ENCODE measurements at regions not wholly inside any gene's neighbourhood (a gene's known extent, or its start where the extent isn't known, plus 50 kb on each side); places are given as distances from the start of the nearest gene placed in this dataset.

- TF ChIP-seq, protein P1, sequence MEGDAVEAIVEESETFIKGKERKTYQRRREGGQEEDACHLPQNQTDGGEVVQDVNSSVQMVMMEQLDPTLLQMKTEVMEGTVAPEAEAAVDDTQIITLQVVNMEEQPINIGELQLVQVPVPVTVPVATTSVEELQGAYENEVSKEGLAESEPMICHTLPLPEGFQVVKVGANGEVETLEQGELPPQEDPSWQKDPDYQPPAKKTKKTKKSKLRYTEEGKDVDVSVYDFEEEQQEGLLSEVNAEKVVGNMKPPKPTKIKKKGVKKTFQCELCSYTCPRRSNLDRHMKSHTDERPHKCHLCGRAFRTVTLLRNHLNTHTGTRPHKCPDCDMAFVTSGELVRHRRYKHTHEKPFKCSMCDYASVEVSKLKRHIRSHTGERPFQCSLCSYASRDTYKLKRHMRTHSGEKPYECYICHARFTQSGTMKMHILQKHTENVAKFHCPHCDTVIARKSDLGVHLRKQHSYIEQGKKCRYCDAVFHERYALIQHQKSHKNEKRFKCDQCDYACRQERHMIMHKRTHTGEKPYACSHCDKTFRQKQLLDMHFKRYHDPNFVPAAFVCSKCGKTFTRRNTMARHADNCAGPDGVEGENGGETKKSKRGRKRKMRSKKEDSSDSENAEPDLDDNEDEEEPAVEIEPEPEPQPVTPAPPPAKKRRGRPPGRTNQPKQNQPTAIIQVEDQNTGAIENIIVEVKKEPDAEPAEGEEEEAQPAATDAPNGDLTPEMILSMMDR (IDR thresholded peaks at IDR 0.05) = no peak
- TF ChIP-seq POLR2A (IDR thresholded peaks at IDR 0.05) = no peak
Observed at GRCh38 chr12:42706321-42706720, 116.8 kb upstream of the PRICKLE1 start.
